KBM-7 (cell line): ENCODE measurements at regions not wholly inside any gene's neighbourhood (a gene's known extent, or its start where the extent isn't known, plus 50 kb on each side); places are given as distances from the start of the nearest gene placed in this dataset.
A peak's percentile ranks its signal among the peaks of the same experiment; 100 is the strongest.

Experiments
- DNase-seq: peaks from one replicate; pipeline ENCODE4 v3.0.0-alpha.2; 2015
- in situ Hi-C: fragments of 300-500 bp; cut with MboI; formaldehyde crosslinking; loops from 2 replicates; pipeline ENCODE4 v1.14.3; 2020; ENCODE audit warnings: low sequenced_read_pairs, low pct_unique_long_range_greater_than_20kb, mixed read lengths

GRCh38 chr20:39445095-39445494 lies 483.0 kb downstream of the DHX35 start:
- no peak for DNase-seq
- in situ Hi-C loops: no loop called here

- DNase-seq: no peak
- in situ Hi-C loops: no loop called here
Observed at GRCh38 chr20:39433466-39433865, 471.3 kb downstream of the DHX35 start.

GRCh38 chr20:39431091-39431880 lies 469.1 kb downstream of the DHX35 start:
- no peak for DNase-seq
- in situ Hi-C loops: no loop called here

- in situ Hi-C loops: no loop called here
- peak; percentile 7 for DNase-seq
Observed at GRCh38 chr20:39429726-39430125, 467.6 kb downstream of the DHX35 start.

GRCh38 chr20:39424962-39425678 lies 463.0 kb downstream of the DHX35 start:
- in situ Hi-C loops: no loop called here

GRCh38 chr20:39421571-39422105 lies 459.5 kb downstream of the DHX35 start:
- in situ Hi-C loops: no loop called here
- no peak for DNase-seq

More at GRCh38 chr20:39424962-39425678, 463.0 kb downstream of the DHX35 start:
- no peak for DNase-seq

- in situ Hi-C loops: no loop called here
- no peak for DNase-seq
Observed at GRCh38 chr20:39412091-39412490, 449.9 kb downstream of the DHX35 start.

GRCh38 chr20:39399463-39399862 lies 437.3 kb downstream of the DHX35 start:
- DNase-seq: no peak
- in situ Hi-C loops: no loop called here

- DNase-seq: no peak
- in situ Hi-C loops: no loop called here
Observed at GRCh38 chr20:39398656-39399055, 436.5 kb downstream of the DHX35 start.

GRCh38 chr20:39397646-39398045 lies 435.5 kb downstream of the DHX35 start:
- in situ Hi-C loops: no loop called here

GRCh38 chr20:39395478-39396291 lies 433.5 kb downstream of the DHX35 start:
- in situ Hi-C loops: no loop called here
- DNase-seq: no peak

More at GRCh38 chr20:39397646-39398045, 435.5 kb downstream of the DHX35 start:
- no peak for DNase-seq

- in situ Hi-C loops: no loop called here
- DNase-seq: no peak
Observed at GRCh38 chr20:39394461-39394860, 432.3 kb downstream of the DHX35 start.

GRCh38 chr20:39390186-39390585 lies 428.0 kb downstream of the DHX35 start:
- in situ Hi-C loops: no loop called here

GRCh38 chr20:39381595-39381994 lies 419.5 kb downstream of the DHX35 start:
- no peak for DNase-seq
- in situ Hi-C loops: no loop called here

More at GRCh38 chr20:39390186-39390585, 428.0 kb downstream of the DHX35 start:
- DNase-seq: no peak

- no peak for DNase-seq
- in situ Hi-C loops: no loop called here
Observed at GRCh38 chr20:39378776-39379175, 416.6 kb downstream of the DHX35 start.

GRCh38 chr20:39376788-39377187 lies 414.6 kb downstream of the DHX35 start:
- DNase-seq: no peak
- in situ Hi-C loops: no loop called here

GRCh38 chr20:39364320-39364719 lies 402.2 kb downstream of the DHX35 start:
- DNase-seq: no peak
- in situ Hi-C loops: no loop called here

- DNase-seq: no peak
- in situ Hi-C loops: no loop called here
Observed at GRCh38 chr20:39359981-39360620, 398.0 kb downstream of the DHX35 start.

GRCh38 chr20:39358052-39358451 lies 395.9 kb downstream of the DHX35 start:
- in situ Hi-C loops: no loop called here
- DNase-seq: no peak
